ENCODE measurements at regions not wholly inside any gene's neighbourhood (a gene's known extent, or its start where the extent isn't known, plus 50 kb on each side); places are given as distances from the start of the nearest gene placed in this dataset.

DNA sequence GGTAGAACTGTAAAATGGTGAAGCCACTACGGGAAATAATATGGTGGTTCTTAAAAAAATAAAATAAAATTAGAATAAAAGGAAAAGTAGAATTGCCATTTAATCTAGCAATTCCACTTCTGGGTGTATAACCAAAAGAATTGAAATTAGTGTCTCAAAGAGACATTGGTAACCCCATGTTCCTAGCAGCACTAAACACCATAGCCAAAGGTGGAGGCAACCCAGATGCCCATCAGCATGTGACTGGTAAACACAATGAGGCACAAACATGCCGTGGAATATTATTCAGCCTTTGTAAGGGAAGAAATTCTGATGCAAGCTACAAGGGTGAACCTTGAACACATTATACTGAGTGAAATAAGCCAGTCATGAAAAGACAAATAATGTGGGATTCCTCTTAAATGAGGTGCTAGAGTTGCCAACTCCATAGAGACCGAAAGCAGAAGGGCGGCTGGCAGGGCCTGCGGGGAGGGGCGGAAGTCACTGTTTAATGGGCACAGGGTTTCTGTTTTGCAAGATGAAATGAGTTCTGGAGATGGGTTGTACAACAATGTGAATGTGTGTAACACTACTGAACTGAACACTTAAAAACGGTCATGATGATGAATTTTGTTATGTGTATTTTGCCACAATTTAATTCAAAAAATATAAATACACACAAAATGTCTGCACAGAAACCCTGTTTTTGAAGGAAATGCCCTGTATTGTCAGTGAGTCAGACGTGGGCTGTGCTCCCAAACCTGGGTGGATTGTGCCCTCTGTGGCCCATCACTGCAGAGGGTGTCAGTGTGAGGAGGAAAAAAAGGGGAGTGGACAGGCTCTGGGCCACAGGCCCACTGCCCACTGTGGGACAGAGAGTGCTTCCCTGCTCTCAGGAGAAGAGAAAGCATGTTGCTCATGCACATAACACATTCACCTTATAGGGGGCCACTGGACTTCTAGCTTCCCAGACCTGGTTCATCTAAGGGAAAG, 49.6 kb upstream of the CD93 start:
- TF ChIP-seq, protein P1, sequence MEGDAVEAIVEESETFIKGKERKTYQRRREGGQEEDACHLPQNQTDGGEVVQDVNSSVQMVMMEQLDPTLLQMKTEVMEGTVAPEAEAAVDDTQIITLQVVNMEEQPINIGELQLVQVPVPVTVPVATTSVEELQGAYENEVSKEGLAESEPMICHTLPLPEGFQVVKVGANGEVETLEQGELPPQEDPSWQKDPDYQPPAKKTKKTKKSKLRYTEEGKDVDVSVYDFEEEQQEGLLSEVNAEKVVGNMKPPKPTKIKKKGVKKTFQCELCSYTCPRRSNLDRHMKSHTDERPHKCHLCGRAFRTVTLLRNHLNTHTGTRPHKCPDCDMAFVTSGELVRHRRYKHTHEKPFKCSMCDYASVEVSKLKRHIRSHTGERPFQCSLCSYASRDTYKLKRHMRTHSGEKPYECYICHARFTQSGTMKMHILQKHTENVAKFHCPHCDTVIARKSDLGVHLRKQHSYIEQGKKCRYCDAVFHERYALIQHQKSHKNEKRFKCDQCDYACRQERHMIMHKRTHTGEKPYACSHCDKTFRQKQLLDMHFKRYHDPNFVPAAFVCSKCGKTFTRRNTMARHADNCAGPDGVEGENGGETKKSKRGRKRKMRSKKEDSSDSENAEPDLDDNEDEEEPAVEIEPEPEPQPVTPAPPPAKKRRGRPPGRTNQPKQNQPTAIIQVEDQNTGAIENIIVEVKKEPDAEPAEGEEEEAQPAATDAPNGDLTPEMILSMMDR (IDR thresholded peaks at IDR 0.05; ENCODE audit: borderline replicate concordance, insufficient read depth, low read depth, low read length), result no peak
- H3K4me3 ChIP-seq (ENCODE audit: low read depth, low read length), result no peak overlapping the region
